Uterus (tissue), 3 donors: ENCODE measurements at regions not wholly inside any gene's neighbourhood (a gene's known extent, or its start where the extent isn't known, plus 50 kb on each side); places are given as distances from the start of the nearest gene placed in this dataset.

Experiments used
- DNase-seq, 2 donors: peaks; one replicate each; pipeline ENCODE4 v3.0.0-alpha.2; 2019 to 2020
- H3K27ac ChIP-seq, 2 donors: fragments of 200-600 bp; sonication (generic); 1 replicate in 1 of 2; 2 replicates in 1 of 2; pipeline ENCODE4 v1.5.1; 2016 to 2018
- H3K27me3 ChIP-seq, 2 donors: fragments of 200-600 bp; sonication (generic); one replicate each; pipeline ENCODE4 v1.5.1; 2018 to 2019; ENCODE audit warnings: control low read depth in 1 of 2
- H3K36me3 ChIP-seq, 2 donors: fragments of 200-600 bp; sonication (generic); one replicate each; pipeline ENCODE4 v1.5.1; 2019; ENCODE audit warnings: control low read depth in 1 of 2
- H3K4me1 ChIP-seq, 2 donors: fragments of 200-600 bp; sonication (generic); one replicate each; pipeline ENCODE4 v1.5.1; 2018 to 2019; ENCODE audit warnings: control low read depth in 1 of 2
- H3K4me3 ChIP-seq, 2 donors: fragments of 200-600 bp; sonication (generic); 1 replicate in 1 of 2; 2 replicates in 1 of 2; pipeline ENCODE4 v1.5.1; 2018 to 2019; ENCODE audit warnings: mild to moderate bottlenecking in 1 of 2
- H3K9me3 ChIP-seq, 2 donors: fragments of 200-600 bp; sonication (generic); one replicate each; pipeline ENCODE4 v1.5.1; 2019; ENCODE audit warnings: control low read depth in 1 of 2
- CTCF ChIP-seq, 4 experiments: fragments of 200-600 bp in 2 of 4; fragments of 450-650 bp in 2 of 4; sonication (generic) in 2 of 4; IDR thresholded peaks; one replicate each; pipeline ENCODE4 v1.5.1; 2016 to 2019; ENCODE audit warnings: antibody characterized with exemption in 4 of 4, mild to moderate bottlenecking in 2 of 4, moderate library complexity in 1 of 4
- POLR2A ChIP-seq, 2 donors: fragments of 450-650 bp; IDR thresholded peaks; one replicate each; pipeline ENCODE4 v1.6.1; 2016; ENCODE audit warnings: antibody characterized with exemption in 2 of 2, mild to moderate bottlenecking in 1 of 2, moderate library complexity in 1 of 2
- intact Hi-C: fragments of 100-400 bp; cut with DNase I; formaldehyde crosslinking; loops from one replicate; pipeline ENCODE4 v1.15.1; 2023; ENCODE audit warnings: low total_unique reads
- donor health status: DM: yes; HTN: yes; CAD: no.

- TF ChIP-seq POLR2A (IDR thresholded peaks at IDR 0.05) (no peak), CTCF (IDR thresholded peaks at IDR 0.05) (no peak)
- Histone ChIP-seq H3K4me3 (no peak overlapping the region), H3K27ac (no peak overlapping the region), H3K4me1 (no peaks in the 10 kb centered on the region), H3K9me3 (no peaks in the 10 kb centered on the region), H3K36me3 (no peaks in the 10 kb centered on the region), H3K27me3 (no peaks in the 10 kb centered on the region)
- DNase-seq = no peak
- intact Hi-C loops = no loop called here
Measured at GRCh38 chr6:141541581-141542324, 591.0 kb upstream of the GJE1 start.

- Histone ChIP-seq H3K27me3 (no peaks in the 10 kb centered on the region), H3K36me3 (no peaks in the 10 kb centered on the region), H3K4me1 (no peaks in the 10 kb centered on the region), H3K4me3 (no peak overlapping the region), H3K9me3 (no peaks in the 10 kb centered on the region), H3K27ac (no peak overlapping the region)
- no peak for DNase-seq
- intact Hi-C loops = no loop called here
- no peak for TF ChIP-seq CTCF (IDR thresholded peaks at IDR 0.05)
- TF ChIP-seq POLR2A (IDR thresholded peaks at IDR 0.05) = no peak
Measured at GRCh38 chr6:141540207-141540606, 592.5 kb upstream of the GJE1 start.

GRCh38 chr6:141539617-141540016, 593.1 kb upstream of the GJE1 start:
- Histone ChIP-seq H3K27me3 (no peaks in the 10 kb centered on the region), H3K36me3 (no peaks in the 10 kb centered on the region), H3K27ac (no peak overlapping the region), H3K9me3 (no peaks in the 10 kb centered on the region), H3K4me3 (no peak overlapping the region), H3K4me1 (no peaks in the 10 kb centered on the region)
- TF ChIP-seq CTCF (IDR thresholded peaks at IDR 0.05) (no peak), POLR2A (IDR thresholded peaks at IDR 0.05) (no peak)
- intact Hi-C loops = no loop called here
- no peak for DNase-seq

GRCh38 chr6:141532211-141532610, 600.5 kb upstream of the GJE1 start:
- H3K4me1 ChIP-seq = no peaks in the 10 kb centered on the region
- H3K9me3 ChIP-seq = no peaks in the 10 kb centered on the region
- H3K36me3 ChIP-seq = no peaks in the 10 kb centered on the region
- H3K4me3 ChIP-seq = no peak overlapping the region
- no peaks in the 10 kb centered on the region for H3K27me3 ChIP-seq
- no peak overlapping the region for H3K27ac ChIP-seq
- intact Hi-C loops = no loop called here
- TF ChIP-seq POLR2A (IDR thresholded peaks at IDR 0.05) (no peak), CTCF (IDR thresholded peaks at IDR 0.05) (no peak)
- no peak for DNase-seq

DNA sequence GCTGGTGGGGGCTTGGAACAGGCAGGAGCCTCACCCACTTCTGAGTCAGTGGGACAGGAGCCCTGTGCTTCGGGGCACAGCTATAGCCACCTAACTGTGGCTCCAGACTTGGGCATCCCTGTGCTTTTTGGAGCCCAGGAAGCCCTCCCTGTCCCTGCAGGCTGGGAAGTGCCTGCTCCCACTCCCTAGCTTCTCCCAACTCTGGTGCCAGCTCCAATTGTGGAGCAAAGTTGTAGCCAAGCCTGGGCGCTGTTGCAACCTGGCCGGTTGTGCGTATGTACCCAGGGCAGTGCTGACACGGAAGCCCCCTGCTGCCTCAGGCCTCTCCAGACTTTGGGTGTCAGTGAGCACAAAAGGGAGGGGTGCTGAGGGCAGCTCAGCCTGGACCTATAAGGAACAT, 601.7 kb upstream of the GJE1 start:
- intact Hi-C loops = no loop called here
- H3K4me3 ChIP-seq = no peak overlapping the region
- no peaks in the 10 kb centered on the region for H3K36me3 ChIP-seq
- TF ChIP-seq POLR2A (IDR thresholded peaks at IDR 0.05) (no peak), CTCF (IDR thresholded peaks at IDR 0.05) (no peak)
- H3K9me3 ChIP-seq = no peaks in the 10 kb centered on the region
- no peak for DNase-seq
- no peaks in the 10 kb centered on the region for H3K27me3 ChIP-seq
- no peak overlapping the region for H3K27ac ChIP-seq
- no peaks in the 10 kb centered on the region for H3K4me1 ChIP-seq
